Kidney (tissue), 13 donors: ENCODE measurements at regions not wholly inside any gene's neighbourhood (a gene's known extent, or its start where the extent isn't known, plus 50 kb on each side); places are given as distances from the start of the nearest gene placed in this dataset.

ENCODE experiments used
- DNase-seq, 5 donors: peaks; one replicate each; pipeline ENCODE4 v3.0.0-alpha.2; 2013 to 2020
- FAIRE-seq: peaks from 2 replicates; lab custom pipeline; 2012; peaks lifted over from hg19 to GRCh38; lab: Jason Lieb, UNC
- H3K27ac ChIP-seq, 2 donors: one replicate each; pipeline ENCODE4 v1.7.0; 2013; ENCODE audit warnings: low read depth in 2 of 2, low read length in 2 of 2, inconsistent platforms in 1 of 2
- H3K27me3 ChIP-seq: one replicate; pipeline ENCODE4 v1.7.1; 2013; ENCODE audit warnings: low read length, inconsistent platforms; ENCODE audit not compliant: control insufficient read depth, insufficient read depth
- H3K36me3 ChIP-seq, 3 donors: one replicate each; pipeline versions ENCODE4 v1.7.0 to v1.7.1; 2013; ENCODE audit warnings: low read length in 3 of 3, control low read depth in 1 of 3, inconsistent platforms in 1 of 3; ENCODE audit not compliant: insufficient read depth in 3 of 3, control insufficient read depth in 2 of 3
- H3K4me1 ChIP-seq, 3 donors: one replicate each; pipeline versions ENCODE4 v1.7.0 to v1.7.1; 2013; ENCODE audit warnings: low read length in 3 of 3, inconsistent platforms in 1 of 3, low read depth in 1 of 3; ENCODE audit not compliant: control insufficient read depth in 2 of 3, insufficient read depth in 2 of 3
- H3K4me3 ChIP-seq, 3 donors: one replicate each; pipeline versions ENCODE4 v1.7.0 to v1.8.1; 2013; ENCODE audit warnings: low read length in 3 of 3, control low read depth in 1 of 3, inconsistent platforms in 1 of 3
- H3K9ac ChIP-seq, 3 donors: one replicate each; pipeline versions ENCODE4 v1.7.0 to v1.7.1; 2013; ENCODE audit warnings: low read length in 3 of 3, control low read depth in 1 of 3, inconsistent platforms in 1 of 3
- H3K9me3 ChIP-seq, 3 donors: one replicate each; pipeline versions ENCODE4 v1.7.0 to v1.7.1; 2013; ENCODE audit warnings: low read length in 3 of 3, control low read depth in 1 of 3, inconsistent platforms in 1 of 3; ENCODE audit not compliant: control insufficient read depth in 2 of 3, insufficient read depth in 1 of 3
- intact Hi-C: fragments of 100-400 bp; cut with DNase I; formaldehyde crosslinking; loops from one replicate; pipeline ENCODE4 v1.11.1; 2022
- TF ChIP-seq, protein P1 (sequence below): IDR thresholded peaks from 3 replicates; pipeline ENCODE4 v1.5.1; 2012; ENCODE audit warnings: mild to moderate bottlenecking, moderate library complexity, borderline replicate concordance; ENCODE audit not compliant: insufficient read depth; ENCODE audit errors: extremely low read depth
- donor health status: control.
- donor health status: control.
- donor health status: control.
- donor health status: control.
- donor health status: control.
- donor health status: DM: yes; HTN: yes; CAD: no.
- donor health status: Normal renal cell carcinoma (clear cell type).

DNA sequence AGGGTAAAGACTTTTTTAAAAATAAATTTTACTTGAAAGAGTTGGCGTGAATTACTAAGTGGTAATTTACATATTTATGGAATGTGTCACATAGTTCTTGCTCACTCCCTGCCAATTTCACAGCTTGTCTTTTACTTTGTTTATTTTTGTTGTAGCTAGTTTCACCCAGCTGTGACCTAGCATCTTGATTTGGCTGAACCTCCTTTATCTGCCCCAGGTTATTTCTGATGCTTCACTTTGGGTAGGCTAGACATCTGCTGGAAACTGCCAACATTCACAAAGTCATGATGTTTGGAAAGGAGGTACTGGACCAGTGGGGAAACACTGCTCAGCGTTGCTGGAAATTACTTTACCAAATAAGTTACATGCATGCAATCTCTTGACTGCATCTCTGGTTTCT lies 1676.0 kb upstream of the RAG2 start:
- Histone ChIP-seq H3K9ac (no peak overlapping the region), H3K27ac (no peak overlapping the region), H3K9me3 (no peaks in the 10 kb centered on the region), H3K27me3 (no peaks in the 10 kb centered on the region), H3K4me1 (no peaks in the 10 kb centered on the region), H3K36me3 (no peaks in the 10 kb centered on the region), H3K4me3 (no peak overlapping the region)
- TF ChIP-seq, protein P1, sequence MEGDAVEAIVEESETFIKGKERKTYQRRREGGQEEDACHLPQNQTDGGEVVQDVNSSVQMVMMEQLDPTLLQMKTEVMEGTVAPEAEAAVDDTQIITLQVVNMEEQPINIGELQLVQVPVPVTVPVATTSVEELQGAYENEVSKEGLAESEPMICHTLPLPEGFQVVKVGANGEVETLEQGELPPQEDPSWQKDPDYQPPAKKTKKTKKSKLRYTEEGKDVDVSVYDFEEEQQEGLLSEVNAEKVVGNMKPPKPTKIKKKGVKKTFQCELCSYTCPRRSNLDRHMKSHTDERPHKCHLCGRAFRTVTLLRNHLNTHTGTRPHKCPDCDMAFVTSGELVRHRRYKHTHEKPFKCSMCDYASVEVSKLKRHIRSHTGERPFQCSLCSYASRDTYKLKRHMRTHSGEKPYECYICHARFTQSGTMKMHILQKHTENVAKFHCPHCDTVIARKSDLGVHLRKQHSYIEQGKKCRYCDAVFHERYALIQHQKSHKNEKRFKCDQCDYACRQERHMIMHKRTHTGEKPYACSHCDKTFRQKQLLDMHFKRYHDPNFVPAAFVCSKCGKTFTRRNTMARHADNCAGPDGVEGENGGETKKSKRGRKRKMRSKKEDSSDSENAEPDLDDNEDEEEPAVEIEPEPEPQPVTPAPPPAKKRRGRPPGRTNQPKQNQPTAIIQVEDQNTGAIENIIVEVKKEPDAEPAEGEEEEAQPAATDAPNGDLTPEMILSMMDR, result no peak
- intact Hi-C loops, result no loop called here
- FAIRE-seq, result no peak
- DNase-seq, result no peak

DNA sequence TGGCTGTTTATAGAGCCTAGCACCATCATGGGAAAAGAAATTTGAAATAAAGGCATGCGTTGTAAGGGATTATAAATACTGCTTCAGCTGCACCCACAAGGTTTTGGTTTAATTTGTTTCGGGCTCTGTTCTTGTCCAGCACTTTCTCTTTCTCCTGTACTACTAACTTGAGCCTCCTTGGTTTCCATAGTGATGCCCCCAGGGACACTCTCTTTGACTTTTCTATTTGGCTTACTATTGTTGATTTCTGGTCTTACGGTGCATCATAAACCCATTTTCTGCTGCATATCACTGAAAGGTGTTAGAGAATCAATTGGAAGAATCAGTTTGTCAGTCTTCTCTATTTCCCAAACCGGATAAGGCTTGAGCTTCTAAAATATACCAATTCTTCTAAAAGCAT lies 1674.3 kb upstream of the RAG2 start:
- H3K4me1 ChIP-seq, result no peaks in the 10 kb centered on the region
- FAIRE-seq (no peak), DNase-seq (no peak)
- no peak overlapping the region for H3K4me3 ChIP-seq
- no peaks in the 10 kb centered on the region for H3K9me3 ChIP-seq
- intact Hi-C loops, result no loop called here
- no peaks in the 10 kb centered on the region for H3K36me3 ChIP-seq
- no peak overlapping the region for H3K9ac ChIP-seq
- no peak overlapping the region for H3K27ac ChIP-seq
- H3K27me3 ChIP-seq, result no peaks in the 10 kb centered on the region
- TF ChIP-seq, protein P1, result no peak

DNA sequence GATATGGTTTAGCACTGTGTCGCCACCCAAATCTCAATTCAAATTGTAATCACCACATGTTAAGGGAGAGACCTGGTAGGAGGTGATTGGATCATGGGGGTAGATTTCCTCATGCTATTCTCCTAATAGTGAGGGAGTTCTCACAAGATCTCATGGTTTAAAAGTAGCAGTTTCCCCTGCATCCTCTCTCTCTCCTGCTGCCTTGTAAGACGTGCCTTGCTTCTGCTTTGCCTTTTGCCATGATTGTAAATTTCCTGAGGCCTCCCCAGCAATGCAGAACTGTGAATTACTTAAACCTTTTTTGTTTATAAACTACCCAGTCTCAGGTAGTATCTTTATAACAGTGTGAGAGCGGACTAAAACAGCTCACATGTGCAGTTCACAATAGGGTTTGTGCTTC lies 1668.7 kb upstream of the RAG2 start:
- Histone ChIP-seq H3K9ac (no peak overlapping the region), H3K4me1 (no peaks in the 10 kb centered on the region), H3K27me3 (no peaks in the 10 kb centered on the region), H3K36me3 (no peaks in the 10 kb centered on the region), H3K9me3 (no peaks in the 10 kb centered on the region), H3K4me3 (no peak overlapping the region), H3K27ac (no peak overlapping the region)
- TF ChIP-seq, protein P1, result no peak
- DNase-seq (no peak), FAIRE-seq (no peak)
- intact Hi-C loops, result no loop called here

DNA sequence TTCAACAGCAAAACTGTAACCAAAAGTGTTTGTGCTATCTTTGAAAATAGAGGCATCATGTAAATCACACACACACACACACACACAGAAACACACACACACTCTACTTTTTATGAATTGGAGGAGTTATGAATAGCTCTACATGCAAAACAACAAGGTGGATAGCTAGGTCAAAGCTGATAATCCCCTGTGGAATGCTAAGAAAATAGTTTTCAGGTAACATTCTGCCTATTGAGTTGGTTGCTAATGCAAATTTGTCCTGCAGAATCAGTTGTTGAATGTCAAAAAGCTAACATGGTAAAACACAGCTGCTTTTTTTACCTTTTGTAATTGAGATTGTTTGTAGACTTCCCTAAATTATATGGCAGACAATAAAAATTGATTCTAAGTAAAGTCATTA lies 1658.4 kb upstream of the RAG2 start:
- FAIRE-seq (no peak), DNase-seq (no peak)
- Histone ChIP-seq H3K36me3 (no peaks in the 10 kb centered on the region), H3K9me3 (no peaks in the 10 kb centered on the region), H3K27ac (no peak overlapping the region), H3K27me3 (no peaks in the 10 kb centered on the region), H3K4me3 (no peak overlapping the region), H3K4me1 (no peaks in the 10 kb centered on the region), H3K9ac (no peak overlapping the region)
- intact Hi-C loops, result no loop called here
- TF ChIP-seq, protein P1, result no peak
